HG03095 (cell line): ENCODE measurements at regions not wholly inside any gene's neighbourhood (a gene's known extent, or its start where the extent isn't known, plus 50 kb on each side); places are given as distances from the start of the nearest gene placed in this dataset.
"Not testable (repeated sequence)": the region's sequence is repeated elsewhere in the genome, so short reads cannot be mapped to it uniquely, and the experiment has no call there.

ENCODE experiments used
- ATAC-seq: cut with Tn5 transposase; IDR thresholded peaks from one replicate; pipeline ENCODE4 v1.9.1; 2021; ENCODE audit warnings: moderate library complexity; ENCODE audit not compliant: unreplicated experiment

DNA sequence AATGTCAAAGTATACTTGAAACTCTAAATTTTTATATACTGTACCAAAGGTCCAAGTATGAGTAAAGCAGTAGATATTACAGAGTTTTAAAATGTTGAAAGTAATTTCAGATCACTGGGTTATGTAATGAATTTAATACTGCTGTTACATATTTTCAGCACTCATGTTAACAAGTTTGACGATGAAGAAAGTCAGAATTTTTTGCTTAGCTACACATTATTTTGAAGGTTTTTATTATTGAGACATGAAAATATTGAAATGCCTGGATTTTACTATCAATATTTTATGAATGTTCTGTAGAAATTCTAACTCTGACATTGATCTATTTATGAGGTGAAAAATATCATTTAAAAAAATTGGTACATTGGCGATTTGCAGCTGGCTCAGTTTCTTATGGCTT is 1030.3 kb downstream of the FSCB start:
- no peak for ATAC-seq

DNA sequence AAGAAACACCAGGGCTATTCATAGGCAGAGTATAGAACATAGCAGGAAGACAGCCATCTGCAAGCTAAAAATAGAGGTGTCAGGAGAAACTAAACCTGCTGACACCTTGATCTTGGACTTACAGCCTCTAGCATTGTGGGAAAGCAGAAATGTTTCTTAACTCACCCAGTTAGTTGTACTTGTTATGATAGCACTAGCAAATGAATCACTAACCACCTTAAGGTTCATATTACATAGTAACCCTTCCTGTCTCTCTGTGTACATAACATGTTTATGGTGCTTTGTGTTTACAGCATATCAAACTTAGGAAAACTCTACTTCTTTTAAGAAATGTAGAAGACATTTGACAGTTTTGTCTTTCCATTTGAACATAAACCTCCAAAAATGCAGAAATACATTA is 1031.3 kb downstream of the FSCB start:
- ATAC-seq: no peak

DNA sequence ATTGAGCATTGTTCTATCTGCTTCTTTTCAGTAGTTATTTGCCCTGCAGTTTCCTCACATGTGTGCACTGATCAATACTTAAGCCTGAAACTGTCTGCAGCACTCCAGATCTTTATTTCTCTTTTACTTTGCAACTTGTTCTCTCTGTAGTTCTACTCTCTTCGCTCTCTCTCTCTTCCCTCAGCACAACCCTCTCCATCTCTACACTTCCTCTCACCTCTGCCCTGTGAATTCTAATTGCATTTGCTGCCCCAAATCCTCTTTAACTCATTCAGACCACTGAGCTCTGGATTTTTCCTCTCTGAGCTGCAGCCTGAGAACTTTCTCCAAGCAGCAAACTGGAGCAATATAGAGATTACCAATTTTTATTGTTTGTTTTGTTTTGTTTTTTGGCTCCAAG is 1035.5 kb downstream of the FSCB start:
- ATAC-seq: no peak

DNA sequence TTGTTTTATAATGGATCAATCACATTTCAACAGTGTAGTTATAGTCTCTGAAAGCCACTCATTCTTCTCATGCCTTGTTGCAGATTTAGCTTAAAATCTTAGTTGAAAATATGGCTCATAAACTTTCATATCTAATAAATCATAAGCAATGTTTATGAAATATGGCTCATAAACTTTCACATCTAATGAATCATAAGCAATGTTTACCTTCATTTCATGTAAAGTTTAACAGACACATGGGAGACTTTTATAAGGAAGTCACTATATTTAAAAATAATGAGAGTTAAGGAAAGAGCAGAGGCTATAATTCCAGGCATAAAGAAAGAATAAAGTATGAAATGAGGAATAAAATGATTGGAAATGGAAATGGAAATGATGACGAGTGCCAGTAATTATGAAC is 1042.1 kb downstream of the FSCB start:
- no peak for ATAC-seq

DNA sequence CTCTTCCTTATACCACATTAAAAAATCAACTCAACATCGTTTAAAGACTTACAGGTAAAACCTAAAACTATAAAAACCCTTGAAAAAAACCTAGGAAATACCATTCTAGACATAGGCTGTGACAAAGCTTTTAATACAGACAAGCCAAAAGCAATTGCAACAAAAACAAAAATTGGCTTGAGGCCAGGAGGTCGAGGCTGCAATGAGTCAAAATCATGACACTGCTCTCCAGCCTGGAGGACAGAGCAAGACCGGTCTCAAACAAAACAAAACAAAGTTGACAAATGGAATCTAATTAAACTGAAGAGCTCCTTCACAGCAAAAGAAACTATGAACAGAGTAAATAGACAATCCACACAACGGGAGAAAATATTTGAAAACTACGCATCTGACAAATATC is 1057.8 kb downstream of the FSCB start:
- ATAC-seq: no peak

DNA sequence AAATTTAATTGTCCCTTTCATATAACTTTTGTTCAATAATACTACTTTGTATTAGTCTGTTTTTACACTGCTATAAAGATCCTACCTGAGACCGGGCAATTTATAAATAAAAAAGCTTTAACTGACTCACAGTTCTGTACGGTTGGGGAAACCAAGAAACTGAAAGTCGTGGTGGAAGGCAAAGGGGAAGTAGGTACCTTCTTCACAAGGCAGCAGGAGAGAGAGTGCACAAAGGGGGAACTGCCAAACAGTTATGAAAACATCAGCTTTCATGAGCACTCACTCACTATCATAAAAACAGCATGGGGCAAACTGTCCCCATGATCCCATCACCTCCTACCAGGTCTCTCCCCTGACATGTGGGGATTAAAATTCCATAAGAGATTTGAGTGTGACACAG is 1069.0 kb downstream of the FSCB start:
- no peak for ATAC-seq

DNA sequence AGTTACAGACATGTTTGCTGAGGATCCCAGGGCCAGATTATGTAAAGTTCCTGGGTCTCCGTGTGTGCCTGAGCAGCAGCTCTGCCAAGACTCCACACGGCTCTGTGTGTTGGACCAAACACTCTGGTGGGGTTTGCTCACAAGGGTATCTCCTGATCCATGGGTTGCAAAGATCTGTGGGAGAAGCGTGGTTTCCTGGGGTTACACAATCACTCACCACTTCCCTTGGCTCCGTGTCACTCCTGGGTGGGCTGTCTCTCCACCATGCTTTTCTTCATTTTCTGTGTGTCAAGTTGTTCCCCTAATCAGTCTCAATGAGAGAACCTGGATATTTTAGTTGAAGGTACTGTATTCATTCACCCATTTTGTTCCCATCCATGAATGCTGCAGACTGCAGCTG is 1088.8 kb downstream of the FSCB start:
- ATAC-seq: no peak

DNA sequence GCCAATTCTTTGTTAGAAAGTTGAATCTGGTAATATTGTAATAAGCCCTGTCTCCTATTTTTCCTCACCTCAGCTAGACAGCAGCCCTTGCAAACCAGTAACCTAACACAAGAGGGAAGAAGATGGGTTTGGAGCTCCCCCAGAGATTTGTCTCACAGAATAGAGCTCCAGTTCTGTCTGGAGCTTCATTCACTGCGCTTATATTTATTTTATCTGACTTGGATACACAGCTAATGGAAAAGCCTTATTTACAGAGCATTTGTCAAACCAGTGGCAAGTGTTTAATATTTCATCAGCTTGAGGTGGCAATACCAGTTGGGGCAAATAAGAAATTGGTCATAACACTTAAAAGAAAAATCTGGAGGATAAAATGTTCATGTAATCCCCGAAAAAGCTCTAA is 1094.0 kb downstream of the FSCB start:
- ATAC-seq: no peak

DNA sequence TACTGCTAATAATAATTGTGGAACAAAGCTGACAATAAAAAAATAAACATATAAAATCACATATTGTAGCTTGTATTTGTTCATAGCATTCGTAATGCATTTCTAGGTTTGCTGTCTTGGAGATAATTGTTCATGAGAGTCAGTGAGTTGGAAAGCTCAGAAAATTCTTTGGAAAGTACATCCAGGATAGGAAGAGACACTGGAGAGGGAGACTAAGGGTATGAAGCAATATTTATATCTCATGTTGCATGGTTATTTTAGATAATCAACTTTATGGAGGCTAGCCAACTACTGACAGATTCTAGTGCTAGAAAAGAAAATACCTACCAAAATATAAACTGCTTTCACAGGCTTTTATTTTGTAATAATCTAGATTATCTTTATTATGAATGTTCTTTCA is 1095.2 kb downstream of the FSCB start:
- ATAC-seq: no peak

DNA sequence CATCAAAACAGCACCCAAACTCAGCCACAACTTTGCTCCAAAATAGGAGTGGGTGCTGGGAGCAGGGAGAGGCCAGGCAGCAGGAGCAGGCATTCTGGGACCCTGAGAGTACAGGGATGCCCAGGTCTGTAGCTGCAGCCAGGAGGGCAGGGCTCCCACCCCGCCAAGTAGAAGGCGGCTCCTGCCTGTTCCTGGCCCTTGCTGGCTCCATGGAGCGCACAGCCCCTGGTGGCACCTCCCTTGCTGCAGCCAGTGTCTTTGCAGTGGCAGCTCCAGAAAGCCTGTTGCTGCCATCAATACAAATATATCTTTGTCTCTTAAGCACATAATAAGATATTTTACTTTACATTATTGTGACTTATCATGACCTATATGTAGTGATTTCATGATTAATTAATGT is 1096.5 kb downstream of the FSCB start:
- ATAC-seq: no peak

DNA sequence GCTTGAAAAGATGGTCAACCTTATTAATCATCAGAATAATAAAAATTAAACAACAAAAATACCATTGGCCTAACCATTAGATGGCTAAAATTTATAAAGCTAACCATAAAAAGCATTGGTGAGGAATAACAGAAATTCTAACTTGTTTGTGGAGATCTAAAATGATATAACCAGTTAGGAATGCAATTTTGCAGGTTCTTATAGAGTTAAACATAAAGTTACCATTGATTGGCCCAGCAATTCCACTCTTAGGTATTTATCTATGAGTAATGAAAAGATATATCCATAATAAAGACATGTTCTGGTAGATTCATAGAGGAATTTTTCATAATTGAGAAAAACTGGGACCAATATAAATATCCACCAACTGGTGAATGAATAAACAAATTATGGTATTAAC is 1098.6 kb downstream of the FSCB start:
- ATAC-seq: no peak

DNA sequence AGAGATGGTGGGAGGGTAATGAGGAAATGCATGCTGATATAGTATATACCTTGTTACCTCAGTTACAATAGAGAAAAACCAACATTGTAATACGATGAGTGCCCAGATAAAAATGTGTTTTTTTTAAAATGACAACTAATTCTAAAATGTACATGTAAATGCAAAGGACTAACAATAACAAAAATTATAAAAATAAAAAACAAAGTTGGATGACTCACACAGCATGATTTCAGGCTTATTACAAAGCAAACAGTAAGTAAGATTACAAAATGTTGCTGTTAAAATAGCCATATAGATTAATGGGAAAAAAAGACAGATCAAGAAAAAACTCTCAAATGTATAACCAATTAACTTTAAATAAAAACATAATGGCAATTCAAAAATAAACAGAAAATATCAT is 1099.4 kb downstream of the FSCB start:
- no peak for ATAC-seq

DNA sequence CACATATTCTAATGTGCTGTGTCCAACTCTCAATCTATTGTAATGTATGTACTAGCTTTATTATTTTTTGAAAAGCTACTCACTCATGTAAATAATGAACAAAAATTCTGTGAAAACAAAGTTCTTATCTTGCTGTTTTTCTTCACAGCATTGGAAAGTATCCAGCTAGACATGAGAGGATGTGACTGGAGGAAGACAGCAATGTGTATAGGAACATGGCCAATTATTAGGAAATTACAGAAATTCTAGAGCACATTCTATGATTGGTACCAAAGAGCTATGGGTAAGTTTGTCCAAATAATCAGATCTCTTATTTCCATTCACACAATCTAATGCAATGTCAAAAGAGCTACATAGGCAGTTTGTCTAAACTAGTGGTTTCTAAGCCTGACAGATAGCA is 1100.2 kb downstream of the FSCB start:
- ATAC-seq: no peak

DNA sequence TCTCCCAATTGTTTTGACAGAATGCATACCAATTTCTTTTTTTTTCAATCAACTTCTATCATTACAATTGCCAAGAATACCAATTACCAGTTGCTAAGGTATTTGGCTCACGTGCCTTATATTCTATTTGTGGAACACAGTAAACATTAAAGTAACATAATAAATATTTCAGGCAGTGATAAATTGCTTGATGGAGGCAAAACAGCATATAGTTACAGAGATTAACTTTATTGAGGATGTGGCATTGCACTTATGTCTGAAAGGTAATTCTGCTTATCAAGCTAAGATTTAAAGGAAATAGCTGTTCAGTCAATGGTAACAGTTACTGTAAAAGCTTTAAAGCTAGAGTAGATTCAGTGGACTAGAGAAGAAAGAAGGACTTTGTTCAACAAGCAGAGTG is 1107.8 kb downstream of the FSCB start:
- ATAC-seq: no peak

DNA sequence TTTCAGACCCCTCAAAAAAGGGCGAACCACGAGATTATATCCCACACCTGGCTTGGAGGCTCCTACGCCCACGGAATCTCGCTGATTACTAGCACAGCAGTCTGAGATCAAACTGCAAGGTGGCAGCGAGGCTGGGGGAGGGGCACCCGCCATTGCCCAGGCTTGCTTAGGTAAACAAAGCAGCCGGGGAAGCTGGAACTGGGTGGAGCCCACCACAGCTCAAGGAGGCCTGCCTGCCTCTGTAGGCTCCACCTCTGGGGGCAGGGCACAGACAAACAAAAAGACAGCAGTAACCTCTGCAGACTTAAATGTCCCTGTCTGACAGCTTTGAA is 1136.6 kb downstream of the FSCB start:
- ATAC-seq: not testable (repeated sequence)

DNA sequence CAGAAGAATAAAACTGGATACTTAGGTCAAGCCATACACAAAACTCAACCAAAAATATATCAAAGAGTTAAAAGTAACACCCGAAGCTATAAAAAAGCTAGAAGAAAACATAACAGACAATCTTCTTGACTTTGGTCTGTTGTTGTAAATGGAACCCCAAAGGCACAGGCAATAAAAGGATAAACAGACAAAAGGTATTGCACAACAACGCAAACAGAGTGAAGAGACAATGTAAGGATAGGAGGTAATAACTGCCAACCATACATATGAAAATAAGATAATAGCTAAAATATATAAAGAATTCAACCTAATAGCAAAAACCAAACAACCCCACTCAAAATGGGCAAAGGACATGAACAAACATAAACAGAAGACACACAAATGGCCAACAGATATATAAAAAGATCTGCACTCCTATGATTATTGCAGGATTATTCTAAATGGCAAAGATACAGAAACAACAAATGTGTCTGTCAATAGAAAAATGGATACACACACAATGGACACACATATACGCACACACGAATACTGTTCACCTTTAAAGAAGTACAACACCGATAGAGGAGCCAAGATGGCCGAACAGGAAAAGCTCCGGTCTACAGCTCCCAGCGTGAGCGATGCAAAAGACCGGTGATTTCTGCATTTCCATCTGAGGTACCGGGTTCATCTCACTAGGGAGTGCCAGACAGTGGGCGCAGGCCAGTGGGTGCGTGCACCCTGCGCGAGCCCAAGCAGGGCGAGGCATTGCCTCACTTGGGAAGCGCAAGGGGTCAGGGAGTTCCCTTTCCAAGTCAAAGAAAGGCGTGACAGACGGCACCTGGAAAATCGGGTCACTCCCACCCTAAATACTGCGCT is 1137.1 kb downstream of the FSCB start:
- ATAC-seq: no peak

DNA sequence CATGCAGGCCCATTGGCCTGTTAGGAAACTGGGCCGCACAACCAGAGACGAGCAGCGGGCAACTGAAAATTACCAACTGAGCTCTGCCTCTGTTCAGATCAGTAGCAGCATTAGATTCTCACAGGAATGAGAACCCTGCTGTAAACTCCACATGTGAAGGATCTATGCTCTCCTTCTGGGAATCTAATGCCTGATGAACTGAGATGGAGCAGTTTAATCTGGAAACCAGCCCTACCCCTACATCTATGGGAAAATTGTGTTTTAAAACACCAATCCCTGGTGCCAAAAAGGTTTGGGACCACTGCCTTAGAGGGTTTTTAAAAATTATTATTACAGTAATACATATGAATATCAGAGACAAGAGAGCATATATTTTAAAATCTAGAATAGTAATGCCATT is 1144.5 kb downstream of the FSCB start:
- no peak for ATAC-seq

DNA sequence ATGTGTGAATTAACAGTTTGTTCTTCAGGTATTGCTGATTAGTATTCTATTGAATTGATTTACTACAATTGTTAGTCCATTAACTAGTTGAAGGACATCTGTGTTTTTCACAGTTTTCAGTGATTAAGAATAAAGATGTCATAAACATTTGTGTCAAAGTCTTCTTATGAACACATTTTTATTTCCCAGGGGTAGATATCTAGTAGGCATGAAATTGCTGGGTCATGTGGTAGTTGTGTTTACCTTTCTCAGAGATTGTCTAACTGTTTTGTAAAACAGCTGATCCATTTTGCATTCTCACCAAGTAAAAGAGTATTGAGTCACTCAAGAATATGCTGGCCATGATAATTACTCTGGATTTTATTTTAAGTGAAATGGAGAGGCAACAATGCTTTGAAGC is 1145.3 kb downstream of the FSCB start:
- ATAC-seq: no peak

DNA sequence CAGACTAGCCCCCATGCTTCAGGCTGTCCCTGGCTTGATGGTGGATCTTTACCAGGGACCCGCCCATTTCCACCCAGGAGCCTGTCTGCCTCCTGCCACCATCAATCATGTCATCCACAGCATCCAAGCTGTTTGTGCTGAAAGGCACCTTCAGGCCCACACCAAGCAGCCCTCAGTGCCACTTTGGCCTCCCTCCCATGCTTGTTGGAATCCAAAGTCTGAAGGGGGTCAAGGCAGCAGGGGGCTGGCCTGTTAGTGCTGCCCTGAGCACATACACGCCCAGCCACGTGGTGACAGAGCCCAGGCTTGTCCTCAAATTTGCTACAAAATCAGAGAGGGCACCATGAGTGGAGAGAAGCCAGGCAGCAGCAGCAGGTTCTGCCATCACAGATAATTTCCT is 1146.8 kb downstream of the FSCB start:
- no peak for ATAC-seq

DNA sequence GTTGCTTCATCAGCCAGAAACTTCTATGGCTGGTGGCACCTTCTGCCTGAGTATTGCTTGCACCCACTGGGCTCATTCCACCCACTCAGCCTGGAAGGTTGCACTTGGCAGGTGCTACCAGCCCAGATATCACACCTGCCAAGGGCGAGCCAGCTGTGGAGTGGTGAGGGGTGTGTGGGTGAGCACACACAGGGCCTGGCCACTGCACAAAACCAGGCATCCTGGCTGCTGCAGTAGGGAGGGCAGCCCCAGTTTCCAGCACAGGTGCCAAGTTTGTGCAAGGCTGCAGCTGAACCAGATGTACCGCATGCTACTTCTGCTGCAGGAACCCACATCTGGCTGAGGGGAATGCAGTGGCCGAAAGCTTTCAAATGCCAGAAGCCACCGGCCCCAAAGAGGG is 1147.8 kb downstream of the FSCB start:
- ATAC-seq: no peak

DNA sequence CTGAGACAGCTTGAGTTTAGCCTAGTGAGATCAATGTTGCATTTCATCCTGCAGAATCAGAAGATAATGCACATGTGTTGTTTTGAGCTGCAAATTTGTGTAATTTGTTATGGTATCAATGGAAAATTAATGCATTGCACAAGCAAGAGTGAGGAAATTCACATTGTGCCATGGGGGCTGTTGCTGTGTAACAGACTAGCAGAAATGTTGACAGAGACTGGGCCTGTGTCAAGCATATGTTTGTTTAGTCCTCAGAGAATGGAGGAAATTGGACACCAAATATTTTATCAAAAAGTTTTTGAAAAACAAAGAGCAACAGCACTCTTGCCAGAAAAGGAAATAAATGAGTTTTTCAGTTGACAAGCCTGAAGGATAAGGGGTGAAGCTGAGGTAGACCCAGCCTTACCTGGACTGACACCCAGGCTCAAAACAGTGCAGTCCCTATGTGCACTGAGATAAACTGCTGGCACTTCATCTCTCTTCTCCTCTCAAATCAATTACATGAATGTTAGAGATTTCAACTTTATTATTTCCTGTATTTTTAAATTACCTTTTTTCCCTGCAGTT is 1150.0 kb downstream of the FSCB start:
- ATAC-seq: no peak

DNA sequence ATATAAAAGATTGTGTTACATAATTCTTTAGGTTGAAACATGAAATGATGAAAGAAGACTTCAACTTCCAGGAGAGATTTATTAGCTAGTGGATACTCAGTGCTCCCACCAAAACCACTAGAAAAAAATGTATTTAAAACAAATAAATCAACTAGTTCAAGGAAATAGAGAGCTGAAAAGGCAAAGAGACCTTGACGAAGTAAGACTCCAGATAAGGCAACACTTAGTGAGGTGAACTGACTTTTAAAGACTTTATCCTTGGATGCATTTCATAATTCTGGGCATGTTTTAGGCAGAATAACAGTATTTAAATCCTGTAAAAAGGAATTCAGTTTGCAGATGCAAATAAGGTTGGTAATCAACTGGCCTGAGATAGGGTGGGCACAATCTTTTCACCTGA is 1150.7 kb downstream of the FSCB start:
- no peak for ATAC-seq

DNA sequence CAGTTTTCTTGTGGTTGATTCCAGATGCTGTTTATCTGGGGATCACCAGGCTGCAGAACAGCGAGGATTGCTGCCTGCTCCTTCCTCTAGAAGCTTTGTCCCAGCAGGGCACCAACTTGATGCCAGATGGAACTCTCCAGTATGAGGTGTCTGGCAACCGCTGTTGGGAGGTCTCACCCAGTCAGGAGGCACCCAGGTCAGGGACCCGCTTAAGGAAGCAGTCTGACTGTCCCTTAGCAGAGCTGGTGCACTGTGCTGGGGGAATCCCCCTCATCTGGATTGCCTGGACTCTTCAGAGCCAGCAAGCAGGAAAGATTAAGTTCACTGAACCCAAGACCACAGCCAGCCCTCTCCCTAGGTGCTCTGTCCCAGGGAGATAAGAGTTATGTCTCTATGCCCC is 1165.2 kb downstream of the FSCB start:
- ATAC-seq: no peak
